IPS-18a (cell line): ENCODE measurements at regions not wholly inside any gene's neighbourhood (a gene's known extent, or its start where the extent isn't known, plus 50 kb on each side); places are given as distances from the start of the nearest gene placed in this dataset.

Source experiments
- H3K27ac ChIP-seq: one replicate; pipeline ENCODE4 v1.5.1; 2013; ENCODE audit warnings: low read length
- H3K27me3 ChIP-seq: one replicate; pipeline ENCODE4 v1.6.1; 2013; ENCODE audit warnings: mild to moderate bottlenecking, low read length; ENCODE audit not compliant: control insufficient read depth, insufficient read depth
- H3K36me3 ChIP-seq: one replicate; pipeline ENCODE4 v1.6.1; 2013; ENCODE audit warnings: low read depth, low read length; ENCODE audit not compliant: control insufficient read depth
- H3K4me1 ChIP-seq: one replicate; pipeline ENCODE4 v1.6.1; 2013; ENCODE audit warnings: low read depth, low read length; ENCODE audit not compliant: control insufficient read depth
- H3K4me3 ChIP-seq: one replicate; pipeline ENCODE4 v1.5.1; 2013; ENCODE audit warnings: low read length
- H3K9ac ChIP-seq: one replicate; pipeline ENCODE4 v1.6.1; 2013; ENCODE audit warnings: mild to moderate bottlenecking, low read length, moderate library complexity
- H3K9me3 ChIP-seq: one replicate; pipeline ENCODE4 v1.6.1; 2013; ENCODE audit warnings: low read depth, low read length; ENCODE audit not compliant: control insufficient read depth

DNA sequence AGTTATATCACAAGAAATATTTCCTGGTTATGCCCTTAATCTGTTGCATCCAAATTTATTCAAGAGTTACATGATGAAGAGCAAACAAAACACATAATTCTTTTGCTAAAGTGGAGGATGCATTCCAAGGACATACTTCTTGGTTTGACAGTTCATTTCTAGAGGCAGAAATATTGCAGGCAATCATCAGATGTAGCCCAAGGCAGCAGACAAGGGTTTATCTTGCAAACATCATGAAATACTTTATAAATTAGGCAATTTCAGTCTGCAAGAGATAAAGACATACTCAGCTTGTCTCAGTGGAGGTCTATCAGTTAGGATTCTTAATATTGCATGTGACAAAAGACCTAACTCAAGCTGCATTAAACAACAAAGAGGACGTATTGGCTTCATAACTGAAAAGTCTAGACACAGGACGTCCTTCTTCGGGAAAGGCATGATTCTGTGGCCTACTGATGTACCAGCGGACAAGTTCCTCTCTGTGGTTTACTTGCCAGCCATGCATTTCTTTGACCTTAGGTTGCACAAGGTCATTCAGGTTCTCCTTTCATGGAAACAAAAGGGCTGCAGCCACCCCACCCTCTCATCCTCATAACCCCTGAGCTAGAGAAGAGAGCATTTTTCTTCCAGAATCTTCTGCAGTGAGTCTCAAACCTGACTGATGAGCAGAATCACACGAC, 204.1 kb downstream of the KATNAL1 start:
- Histone ChIP-seq H3K4me1 (no peaks in the 10 kb centered on the region), H3K9ac (no peak overlapping the region), H3K27ac (no peak overlapping the region), H3K9me3 (no peaks in the 10 kb centered on the region), H3K4me3 (no peak overlapping the region), H3K36me3 (no peaks in the 10 kb centered on the region), H3K27me3 (no peaks in the 10 kb centered on the region)

DNA sequence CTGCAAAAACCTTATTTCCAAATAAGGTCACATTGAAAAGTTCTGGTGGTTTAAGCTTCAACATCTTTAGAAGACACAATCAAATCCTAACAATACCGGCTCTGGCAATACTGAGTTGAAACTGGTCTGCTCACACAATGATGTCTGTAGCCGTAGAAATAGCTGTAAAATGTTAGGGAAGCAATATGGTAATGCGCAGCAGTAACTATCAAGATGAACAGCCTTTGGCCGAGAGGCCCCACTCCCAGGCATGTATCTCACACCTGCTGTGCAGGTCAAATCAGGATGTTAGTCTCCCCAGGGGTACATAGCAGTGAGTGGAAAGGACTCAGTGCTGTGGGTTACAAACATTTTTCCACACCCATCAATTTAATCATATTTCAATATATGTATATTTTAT, 207.1 kb downstream of the KATNAL1 start:
- Histone ChIP-seq H3K27ac (no peak overlapping the region), H3K36me3 (no peaks in the 10 kb centered on the region), H3K9me3 (no peaks in the 10 kb centered on the region), H3K4me3 (no peak overlapping the region), H3K27me3 (no peaks in the 10 kb centered on the region), H3K4me1 (no peaks in the 10 kb centered on the region), H3K9ac (no peak overlapping the region)

DNA sequence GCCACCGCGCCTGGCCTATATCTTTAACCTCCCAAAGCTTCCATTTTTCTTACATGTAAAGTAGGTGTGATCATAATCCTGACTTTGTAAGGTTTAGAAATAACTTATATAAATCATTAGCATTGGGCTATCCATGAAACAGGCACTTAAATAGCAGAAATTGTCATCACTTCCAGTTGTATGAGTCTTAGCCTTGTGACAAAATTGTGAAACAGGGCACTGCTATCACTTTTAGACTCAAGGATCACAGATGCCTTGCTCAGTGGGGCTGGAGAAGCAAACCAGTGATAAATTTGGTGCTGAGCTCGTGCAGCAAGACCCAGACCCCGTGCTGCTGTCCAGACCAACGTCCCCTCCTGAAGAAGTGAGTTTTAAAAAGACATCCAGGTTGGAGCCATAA, 209.7 kb downstream of the KATNAL1 start:
- Histone ChIP-seq H3K36me3 (no peaks in the 10 kb centered on the region), H3K27me3 (no peaks in the 10 kb centered on the region), H3K4me1 (no peaks in the 10 kb centered on the region), H3K27ac (no peak overlapping the region), H3K9me3 (no peaks in the 10 kb centered on the region), H3K4me3 (no peak overlapping the region), H3K9ac (no peak overlapping the region)

DNA sequence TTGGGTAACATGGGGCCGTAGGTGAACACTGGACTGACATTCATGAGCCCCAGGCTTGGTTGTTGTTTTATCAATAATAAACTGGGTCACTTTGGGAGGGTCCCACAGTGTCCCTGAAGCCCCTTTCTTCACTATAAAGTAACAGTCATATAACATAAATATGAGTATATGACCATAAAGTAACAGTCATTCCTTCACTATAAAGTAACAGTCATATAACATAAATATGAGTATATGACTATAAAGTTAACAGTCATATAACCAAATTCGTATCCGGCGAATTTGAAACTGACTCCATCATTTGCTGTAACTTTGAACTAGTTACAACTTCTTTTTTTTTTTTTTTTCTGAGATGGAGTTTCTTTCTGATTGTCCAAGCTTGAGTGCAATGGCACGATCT, 210.3 kb downstream of the KATNAL1 start:
- H3K4me3 ChIP-seq: no peak overlapping the region
- H3K4me1 ChIP-seq: no peaks in the 10 kb centered on the region
- H3K27me3 ChIP-seq: no peaks in the 10 kb centered on the region
- H3K36me3 ChIP-seq: no peaks in the 10 kb centered on the region
- H3K27ac ChIP-seq: no peak overlapping the region
- no peak overlapping the region for H3K9ac ChIP-seq
- no peaks in the 10 kb centered on the region for H3K9me3 ChIP-seq

DNA sequence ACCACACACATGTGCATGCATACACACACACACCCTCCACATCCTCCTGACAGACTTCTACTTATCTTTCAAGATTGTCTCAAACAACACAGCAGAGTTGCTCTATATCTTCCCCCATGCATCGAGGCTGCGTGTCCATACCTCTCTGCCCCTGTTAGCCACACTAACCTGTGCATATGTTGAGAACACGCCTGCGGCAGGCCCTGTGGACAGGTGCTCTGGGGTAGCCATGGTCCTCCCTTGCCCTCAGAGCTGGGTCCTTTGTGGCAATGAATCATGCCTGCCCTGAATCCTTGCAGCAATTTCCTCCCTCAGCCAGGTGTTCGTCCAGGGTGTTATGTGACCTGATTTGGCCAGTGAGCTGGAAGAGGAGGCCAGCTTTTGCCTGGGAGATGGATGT, 213.3 kb downstream of the KATNAL1 start:
- no peaks in the 10 kb centered on the region for H3K4me1 ChIP-seq
- no peak overlapping the region for H3K4me3 ChIP-seq
- no peak overlapping the region for H3K27ac ChIP-seq
- no peaks in the 10 kb centered on the region for H3K27me3 ChIP-seq
- no peaks in the 10 kb centered on the region for H3K36me3 ChIP-seq
- H3K9ac ChIP-seq: no peak overlapping the region
- no peaks in the 10 kb centered on the region for H3K9me3 ChIP-seq

DNA sequence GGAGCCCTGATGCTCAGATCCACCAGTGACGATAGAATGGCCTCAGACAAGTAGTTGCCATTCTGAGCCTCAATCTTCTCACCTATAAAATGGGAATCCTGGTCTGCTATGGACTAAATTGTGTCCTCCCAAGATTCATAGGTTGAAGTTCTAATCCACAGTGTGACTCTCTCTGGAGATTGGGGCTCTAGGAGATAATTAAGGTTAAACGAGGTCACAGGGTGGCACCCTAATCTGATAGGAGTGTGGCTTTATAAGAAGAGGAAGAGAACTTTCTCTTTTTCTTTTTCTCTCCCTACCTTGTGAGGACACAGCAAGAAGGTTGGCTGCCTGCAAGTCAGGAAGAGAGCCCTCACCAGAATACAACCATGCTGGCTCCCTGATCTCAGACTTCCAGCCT, 214.1 kb downstream of the KATNAL1 start:
- no peak overlapping the region for H3K27ac ChIP-seq
- no peaks in the 10 kb centered on the region for H3K27me3 ChIP-seq
- H3K4me3 ChIP-seq: no peak overlapping the region
- H3K9me3 ChIP-seq: no peaks in the 10 kb centered on the region
- no peaks in the 10 kb centered on the region for H3K36me3 ChIP-seq
- H3K4me1 ChIP-seq: no peaks in the 10 kb centered on the region
- H3K9ac ChIP-seq: no peak overlapping the region

DNA sequence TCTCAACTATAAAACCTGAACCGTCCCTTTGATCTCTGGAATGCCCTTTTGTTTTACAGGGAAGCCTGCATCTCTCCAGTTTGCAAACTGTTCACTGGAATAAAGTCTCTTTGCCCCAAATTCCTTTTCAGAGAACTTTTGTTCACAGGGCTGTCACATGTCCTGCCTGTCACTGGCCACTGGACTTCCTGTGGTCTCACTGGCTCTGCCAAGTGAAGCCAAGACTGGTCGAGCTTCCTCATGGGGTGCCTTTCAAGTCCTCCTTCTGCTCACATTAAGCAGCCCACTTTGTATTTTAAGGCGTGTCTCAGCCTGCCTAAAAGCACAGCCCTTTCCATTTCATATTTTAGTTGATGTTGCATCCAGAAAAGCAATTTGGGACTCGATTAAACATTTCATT, 215.7 kb downstream of the KATNAL1 start:
- H3K4me3 ChIP-seq: no peak overlapping the region
- H3K4me1 ChIP-seq: no peaks in the 10 kb centered on the region
- H3K36me3 ChIP-seq: no peaks in the 10 kb centered on the region
- H3K9me3 ChIP-seq: no peaks in the 10 kb centered on the region
- no peak overlapping the region for H3K27ac ChIP-seq
- H3K27me3 ChIP-seq: no peaks in the 10 kb centered on the region
- no peak overlapping the region for H3K9ac ChIP-seq

DNA sequence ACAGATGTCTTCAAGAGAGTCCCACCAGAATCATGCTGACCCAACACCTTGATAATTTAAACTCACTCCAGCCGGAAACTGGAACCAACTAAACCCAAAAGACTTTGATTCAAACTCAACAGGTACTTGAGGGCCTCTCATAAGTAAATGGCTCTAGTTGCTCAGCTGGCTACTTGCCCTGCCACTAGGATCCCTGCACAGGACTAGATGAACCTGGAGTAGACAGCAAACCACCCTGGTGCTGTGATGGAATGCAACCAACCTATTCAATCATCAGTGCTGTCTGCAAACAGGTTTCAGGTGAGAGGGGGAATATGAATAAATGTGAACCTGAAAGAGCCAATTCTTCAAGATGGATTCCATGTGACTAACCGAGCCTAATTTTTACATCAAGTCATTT, 216.3 kb downstream of the KATNAL1 start:
- Histone ChIP-seq H3K9ac (no peak overlapping the region), H3K36me3 (no peaks in the 10 kb centered on the region), H3K4me3 (no peak overlapping the region), H3K9me3 (no peaks in the 10 kb centered on the region), H3K27me3 (no peaks in the 10 kb centered on the region), H3K27ac (no peak overlapping the region), H3K4me1 (no peaks in the 10 kb centered on the region)

DNA sequence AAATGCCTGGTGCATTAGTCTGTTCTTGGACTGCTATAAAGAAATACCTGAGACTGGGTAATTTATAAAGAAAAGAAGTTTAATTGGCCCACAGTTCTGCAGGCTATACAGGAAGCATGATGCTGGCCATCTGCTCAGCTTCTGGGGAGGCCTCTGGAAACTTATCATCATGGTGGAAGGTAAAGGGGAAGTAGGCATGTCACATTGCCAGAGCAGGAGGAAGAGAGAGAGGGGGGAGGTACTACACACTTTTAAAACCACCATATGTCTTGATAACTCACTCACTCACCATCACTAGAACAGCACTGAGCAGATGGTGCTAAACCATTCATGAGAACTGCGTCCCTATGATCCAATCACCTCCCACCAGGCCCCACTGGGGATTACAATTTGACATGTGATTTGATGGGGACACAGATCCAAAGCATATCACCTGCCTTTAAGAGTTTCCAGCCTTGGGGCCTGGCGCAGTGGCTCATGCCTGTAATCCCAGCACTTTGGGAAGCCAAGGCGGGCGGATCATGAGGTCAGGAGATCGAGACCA, 219.0 kb downstream of the KATNAL1 start:
- H3K4me3 ChIP-seq: no peak overlapping the region
- no peak overlapping the region for H3K27ac ChIP-seq
- H3K4me1 ChIP-seq: no peaks in the 10 kb centered on the region
- no peak overlapping the region for H3K9ac ChIP-seq
- H3K9me3 ChIP-seq: peaks cover 20% of the 10 kb centered on the region
- no peaks in the 10 kb centered on the region for H3K36me3 ChIP-seq
- H3K27me3 ChIP-seq: no peaks in the 10 kb centered on the region

DNA sequence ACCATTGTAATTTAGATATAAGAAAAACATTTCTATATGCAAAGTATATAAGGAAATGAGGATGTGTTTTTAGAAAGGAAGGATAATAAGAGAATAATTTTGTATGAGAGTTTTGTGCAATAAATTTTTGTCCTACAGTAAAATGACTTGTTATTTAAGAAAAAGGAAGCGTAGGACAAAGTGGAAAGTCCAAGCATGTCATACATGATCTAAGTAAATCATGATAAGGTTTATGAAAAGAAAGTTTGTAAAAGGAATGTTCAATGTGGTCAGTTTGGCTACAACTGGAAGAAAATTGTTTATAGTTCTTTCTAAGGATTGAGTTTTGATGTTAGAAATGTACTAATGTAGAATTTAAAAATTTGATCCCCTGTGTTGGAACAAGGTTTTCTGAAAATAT, 222.3 kb downstream of the KATNAL1 start:
- Histone ChIP-seq H3K36me3 (no peaks in the 10 kb centered on the region), H3K27me3 (no peaks in the 10 kb centered on the region), H3K4me3 (no peak overlapping the region), H3K4me1 (no peaks in the 10 kb centered on the region), H3K27ac (no peak overlapping the region), H3K9me3 (peaks cover 20% of the 10 kb centered on the region), H3K9ac (no peak overlapping the region)

DNA sequence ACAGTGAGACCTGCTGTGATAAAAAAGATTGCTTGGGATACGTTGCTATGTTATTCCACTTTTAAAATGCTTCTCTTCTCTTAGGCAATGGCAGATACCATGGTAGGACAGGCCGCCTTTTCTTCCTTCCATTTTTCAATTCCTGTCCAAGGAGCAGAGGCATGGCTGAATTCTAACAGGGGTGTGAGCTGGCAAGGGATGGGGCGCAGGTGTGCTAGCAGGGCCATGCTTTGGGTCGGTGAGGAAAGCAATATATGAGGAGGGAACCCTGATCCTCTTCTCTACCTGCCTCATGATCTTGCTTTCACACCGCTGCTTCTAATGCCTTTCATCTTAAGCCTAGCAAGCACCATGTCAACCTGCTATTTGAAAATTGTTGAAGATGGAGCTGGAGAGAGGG, 225.0 kb downstream of the KATNAL1 start:
- Histone ChIP-seq H3K36me3 (no peaks in the 10 kb centered on the region), H3K4me1 (peaks cover 2% of the 10 kb centered on the region), H3K27ac (no peak overlapping the region), H3K9me3 (peaks cover 20% of the 10 kb centered on the region), H3K9ac (no peak overlapping the region), H3K4me3 (no peak overlapping the region), H3K27me3 (no peaks in the 10 kb centered on the region)

DNA sequence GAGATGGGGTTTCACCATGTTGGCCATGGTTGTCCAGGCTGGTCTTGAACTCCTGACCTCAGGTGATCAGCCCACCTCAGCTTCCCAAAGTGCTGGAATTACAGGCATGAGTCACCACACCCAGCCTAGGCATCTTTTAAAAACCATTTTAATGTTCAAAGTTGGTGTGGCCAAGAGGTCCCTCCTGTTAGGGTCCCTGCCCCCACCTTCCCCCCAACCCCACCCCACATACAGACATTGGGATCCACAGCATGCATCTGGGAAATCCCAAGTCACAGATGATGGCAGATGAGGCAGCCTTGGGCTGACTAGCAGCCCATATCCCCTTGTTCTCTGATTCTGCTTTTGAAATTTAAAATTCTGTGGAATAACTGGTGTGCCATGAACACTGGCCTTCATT, 226.0 kb downstream of the KATNAL1 start:
- Histone ChIP-seq H3K9ac (no peak overlapping the region), H3K4me3 (no peak overlapping the region), H3K4me1 (peaks cover 3% of the 10 kb centered on the region), H3K36me3 (no peaks in the 10 kb centered on the region), H3K27ac (no peak overlapping the region), H3K9me3 (peaks cover 20% of the 10 kb centered on the region), H3K27me3 (no peaks in the 10 kb centered on the region)
